ENCODE measurements at regions not wholly inside any gene's neighbourhood (a gene's known extent, or its start where the extent isn't known, plus 50 kb on each side); places are given as distances from the start of the nearest gene placed in this dataset.

DNA sequence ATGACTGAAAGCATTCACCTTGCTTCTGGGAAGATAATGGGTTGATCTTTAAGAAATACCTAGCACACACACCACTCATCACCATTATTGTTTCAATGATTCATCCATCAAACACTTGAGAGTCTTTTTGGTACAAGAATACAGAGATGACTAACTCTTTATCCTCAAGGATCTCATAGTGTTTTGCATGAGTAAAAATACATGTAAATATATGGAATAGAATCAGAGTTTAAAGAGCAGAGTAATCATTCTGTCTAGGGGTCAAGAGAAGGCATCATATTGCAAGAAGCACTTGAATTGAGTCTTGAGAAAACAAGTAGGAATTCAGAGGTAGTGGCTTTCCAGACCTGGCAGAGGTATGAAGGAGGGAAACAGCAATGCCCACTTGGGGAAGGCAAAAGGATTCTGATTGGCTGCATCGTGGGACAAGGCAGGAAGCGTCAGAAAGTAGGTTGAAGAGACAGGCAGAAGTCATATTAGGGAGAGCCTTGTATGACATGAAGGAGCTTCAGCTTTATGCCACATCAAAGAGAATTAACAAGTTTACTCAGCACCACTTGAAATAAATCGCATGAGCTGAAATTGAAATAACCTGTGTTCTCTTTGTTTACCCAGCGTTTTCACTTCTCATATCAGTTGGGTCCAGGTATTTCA is 542.5 kb downstream of the TLE1 start:
- TF ChIP-seq, protein P1, sequence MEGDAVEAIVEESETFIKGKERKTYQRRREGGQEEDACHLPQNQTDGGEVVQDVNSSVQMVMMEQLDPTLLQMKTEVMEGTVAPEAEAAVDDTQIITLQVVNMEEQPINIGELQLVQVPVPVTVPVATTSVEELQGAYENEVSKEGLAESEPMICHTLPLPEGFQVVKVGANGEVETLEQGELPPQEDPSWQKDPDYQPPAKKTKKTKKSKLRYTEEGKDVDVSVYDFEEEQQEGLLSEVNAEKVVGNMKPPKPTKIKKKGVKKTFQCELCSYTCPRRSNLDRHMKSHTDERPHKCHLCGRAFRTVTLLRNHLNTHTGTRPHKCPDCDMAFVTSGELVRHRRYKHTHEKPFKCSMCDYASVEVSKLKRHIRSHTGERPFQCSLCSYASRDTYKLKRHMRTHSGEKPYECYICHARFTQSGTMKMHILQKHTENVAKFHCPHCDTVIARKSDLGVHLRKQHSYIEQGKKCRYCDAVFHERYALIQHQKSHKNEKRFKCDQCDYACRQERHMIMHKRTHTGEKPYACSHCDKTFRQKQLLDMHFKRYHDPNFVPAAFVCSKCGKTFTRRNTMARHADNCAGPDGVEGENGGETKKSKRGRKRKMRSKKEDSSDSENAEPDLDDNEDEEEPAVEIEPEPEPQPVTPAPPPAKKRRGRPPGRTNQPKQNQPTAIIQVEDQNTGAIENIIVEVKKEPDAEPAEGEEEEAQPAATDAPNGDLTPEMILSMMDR (IDR thresholded peaks at IDR 0.05): no peak
- H3K9ac ChIP-seq (ENCODE audit: low read depth in 2 of 2, low read length in 2 of 2): no peak overlapping the region
- intact Hi-C loops (cut with DNase I): no loop called here
- H3K4me1 ChIP-seq: no peaks in the 10 kb centered on the region
- no peak overlapping the region for H3K4me3 ChIP-seq
- H3K9me3 ChIP-seq: no peaks in the 10 kb centered on the region
- no peak overlapping the region for H3K27ac ChIP-seq
- H3K27me3 ChIP-seq: no peaks in the 10 kb centered on the region
- DNase-seq: no peak
- H3K36me3 ChIP-seq: no peaks in the 10 kb centered on the region

DNA sequence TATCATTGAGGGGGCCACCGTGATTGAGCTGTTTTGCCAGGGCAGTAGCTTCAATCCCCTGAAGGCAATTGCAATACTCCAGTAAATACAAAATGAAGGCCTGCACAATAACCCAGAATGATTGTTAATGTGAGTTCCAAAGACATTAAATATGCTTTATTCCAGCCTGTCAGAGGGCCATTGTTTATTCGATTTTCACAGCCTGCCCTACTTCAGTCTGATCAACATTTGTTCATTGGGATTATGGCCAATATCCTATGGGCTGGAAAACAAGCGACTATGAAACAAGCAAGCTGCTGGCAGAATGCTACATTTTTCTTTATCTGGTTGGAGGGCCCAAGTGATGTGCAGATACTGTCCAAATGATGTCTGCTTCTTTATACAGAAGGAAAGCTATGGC is 543.1 kb downstream of the TLE1 start:
- no peak for DNase-seq
- Histone ChIP-seq H3K36me3 (no peaks in the 10 kb centered on the region), H3K27ac (no peak overlapping the region), H3K4me1 (no peaks in the 10 kb centered on the region), H3K4me3 (no peak overlapping the region), H3K9ac (ENCODE audit: low read depth in 2 of 2, low read length in 2 of 2) (no peak overlapping the region), H3K9me3 (no peaks in the 10 kb centered on the region), H3K27me3 (no peaks in the 10 kb centered on the region)
- intact Hi-C loops (cut with DNase I): no loop called here
- TF ChIP-seq, protein P1 (IDR thresholded peaks at IDR 0.05): no peak

DNA sequence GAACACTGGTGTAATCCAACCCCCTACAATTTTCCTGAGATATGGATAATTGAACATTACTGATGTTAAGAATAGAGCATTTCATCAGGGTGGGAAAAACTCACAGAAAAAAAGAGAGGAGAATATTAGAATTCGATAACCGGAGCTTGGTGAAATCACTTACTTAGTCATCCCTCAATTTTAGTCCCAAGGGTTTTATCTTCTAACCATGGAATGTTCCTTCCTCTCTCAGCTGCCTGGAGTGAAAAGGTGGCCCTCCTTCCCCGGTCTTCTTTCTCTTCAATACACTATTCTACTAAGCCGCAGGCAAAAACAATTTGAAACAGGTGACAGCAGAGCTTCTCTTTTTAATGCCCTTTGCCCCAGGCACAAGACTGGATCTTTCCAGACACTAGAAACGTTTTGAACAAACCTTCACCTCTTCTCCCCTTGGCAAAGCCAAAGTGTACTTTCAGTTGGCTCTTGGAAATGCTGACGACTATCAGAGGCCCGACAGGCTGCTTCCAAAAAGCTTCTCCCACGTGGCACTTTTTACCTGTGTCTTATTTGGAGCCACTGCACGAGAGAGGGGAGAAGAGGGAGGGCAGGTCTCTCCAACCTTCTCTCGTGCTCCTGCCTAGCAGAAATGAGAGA is 543.9 kb downstream of the TLE1 start:
- DNase-seq: no peak
- H3K27me3 ChIP-seq: no peaks in the 10 kb centered on the region
- TF ChIP-seq, protein P1 (IDR thresholded peaks at IDR 0.05): no peak

DNA sequence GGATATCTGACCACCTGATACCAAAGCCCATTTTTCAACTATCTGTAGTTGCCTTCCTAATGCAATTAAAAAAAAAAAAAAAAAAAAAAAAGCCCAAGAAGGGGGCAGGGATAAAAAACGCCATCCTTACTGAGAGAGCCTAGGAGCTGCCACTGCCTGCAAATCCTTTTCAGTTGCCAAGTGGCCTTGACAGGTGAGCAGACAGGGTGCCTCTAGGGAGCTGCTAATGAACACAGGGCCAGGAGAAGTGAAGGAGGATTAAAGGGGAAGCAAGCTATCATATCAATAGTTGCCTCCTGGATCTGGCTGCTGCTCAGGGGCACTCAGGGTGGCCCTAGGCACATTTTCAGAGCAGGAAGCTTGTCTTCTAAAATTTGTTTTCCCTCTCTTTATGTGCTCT is 547.4 kb downstream of the TLE1 start:
- H3K27me3 ChIP-seq: no peaks in the 10 kb centered on the region
- no peak overlapping the region for H3K9ac ChIP-seq (ENCODE audit: low read depth in 2 of 2, low read length in 2 of 2)
- TF ChIP-seq, protein P1 (IDR thresholded peaks at IDR 0.05): no peak
- H3K4me1 ChIP-seq: no peaks in the 10 kb centered on the region
- H3K9me3 ChIP-seq: no peaks in the 10 kb centered on the region
- H3K4me3 ChIP-seq: no peak overlapping the region
- no peaks in the 10 kb centered on the region for H3K36me3 ChIP-seq
- DNase-seq: no peak
- intact Hi-C loops (cut with DNase I): no loop called here
- no peak overlapping the region for H3K27ac ChIP-seq

More for the DNA sequence above, 543.9 kb downstream of the TLE1 start:
- intact Hi-C loops (cut with DNase I): no loop called here
- Histone ChIP-seq H3K9me3 (no peaks in the 10 kb centered on the region), H3K9ac (ENCODE audit: low read depth in 2 of 2, low read length in 2 of 2) (no peak overlapping the region), H3K36me3 (no peaks in the 10 kb centered on the region), H3K4me3 (no peak overlapping the region), H3K27ac (no peak overlapping the region), H3K4me1 (no peaks in the 10 kb centered on the region)

DNA sequence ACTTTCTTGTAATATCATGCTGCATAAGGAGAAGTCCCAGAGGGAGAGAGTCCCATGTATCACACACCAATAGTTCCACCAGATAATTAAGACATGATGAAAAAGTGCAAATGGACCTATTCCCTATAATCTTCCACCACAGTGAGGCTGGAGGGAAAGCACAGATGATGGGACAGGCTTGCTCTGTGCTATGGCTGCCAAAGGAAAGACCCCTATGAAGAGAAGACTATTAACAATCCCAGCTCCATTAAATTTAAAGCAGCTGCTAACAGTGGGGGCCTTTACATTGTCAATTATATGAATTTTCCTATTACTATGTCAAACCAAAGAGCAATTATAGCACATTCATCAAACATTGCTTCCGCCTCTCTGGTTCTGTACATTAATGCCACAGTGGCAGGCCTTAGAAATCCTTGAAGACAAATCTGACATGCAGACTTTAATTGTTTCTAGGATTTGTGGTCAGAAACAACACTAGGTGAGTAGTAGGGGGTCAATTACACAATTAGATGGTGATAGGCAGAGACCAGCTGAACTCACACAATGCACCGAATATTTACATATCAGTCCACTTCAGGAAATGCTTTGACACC is 551.3 kb downstream of the TLE1 start:
- intact Hi-C loops (cut with DNase I): no loop called here
- Histone ChIP-seq H3K9ac (ENCODE audit: low read depth in 2 of 2, low read length in 2 of 2) (no peak overlapping the region), H3K4me1 (no peaks in the 10 kb centered on the region), H3K9me3 (no peaks in the 10 kb centered on the region), H3K27ac (no peak overlapping the region), H3K4me3 (no peak overlapping the region), H3K36me3 (no peaks in the 10 kb centered on the region), H3K27me3 (no peaks in the 10 kb centered on the region)
- no peak for DNase-seq
- TF ChIP-seq, protein P1 (IDR thresholded peaks at IDR 0.05): no peak
